HL-60 (cell line): ENCODE measurements at regions not wholly inside any gene's neighbourhood (a gene's known extent, or its start where the extent isn't known, plus 50 kb on each side); places are given as distances from the start of the nearest gene placed in this dataset.

ENCODE experiments used
- DNase-seq, 2 experiments: peaks; one replicate each; pipeline ENCODE4 v3.0.0-alpha.2; 2010 to 2020; ENCODE audit warnings: low read depth in 1 of 2, low spot score in 1 of 2
- H3K27ac ChIP-seq: fragments of 250-450 bp; sonication (Bioruptor Pico); replicated peaks from 2 replicates; pipeline ENCODE4 v1.5.1; 2020; ENCODE audit warnings: mild to moderate bottlenecking, moderate library complexity
- H3K27me3 ChIP-seq: fragments of 250-450 bp; sonication (Bioruptor Pico); 2 replicates; pipeline ENCODE4 v1.5.1; 2021; ENCODE audit warnings: mild to moderate bottlenecking, moderate library complexity; ENCODE audit not compliant: insufficient read depth, poor library complexity, severe bottlenecking
- H3K4me3 ChIP-seq: replicated peaks from 2 replicates; pipeline ENCODE4 v1.5.1; 2011; ENCODE audit warnings: mild to moderate bottlenecking, control low read depth, low read length; ENCODE audit not compliant: insufficient read depth
- CTCF ChIP-seq: IDR thresholded peaks from one replicate; pipeline ENCODE4 v1.5.1; 2011; ENCODE audit warnings: low read length, control low read depth, inconsistent platforms; ENCODE audit not compliant: insufficient read depth
- GABPA ChIP-seq: IDR thresholded peaks from 2 replicates; pipeline ENCODE4 v1.6.1; 2012; ENCODE audit warnings: low read depth
- POLR2AphosphoS5 ChIP-seq: IDR thresholded peaks from 2 replicates; pipeline ENCODE4 v1.6.1; 2012; ENCODE audit warnings: low read depth
- SPI1 ChIP-seq: IDR thresholded peaks from 2 replicates; pipeline ENCODE4 v1.6.1; 2012; ENCODE audit warnings: low read depth, mild to moderate bottlenecking, borderline replicate concordance
- TF ChIP-seq, protein P1 (sequence below): IDR thresholded peaks from 2 replicates; pipeline ENCODE4 v1.6.1; 2012; ENCODE audit warnings: low read depth; ENCODE audit not compliant: insufficient replicate concordance

DNA sequence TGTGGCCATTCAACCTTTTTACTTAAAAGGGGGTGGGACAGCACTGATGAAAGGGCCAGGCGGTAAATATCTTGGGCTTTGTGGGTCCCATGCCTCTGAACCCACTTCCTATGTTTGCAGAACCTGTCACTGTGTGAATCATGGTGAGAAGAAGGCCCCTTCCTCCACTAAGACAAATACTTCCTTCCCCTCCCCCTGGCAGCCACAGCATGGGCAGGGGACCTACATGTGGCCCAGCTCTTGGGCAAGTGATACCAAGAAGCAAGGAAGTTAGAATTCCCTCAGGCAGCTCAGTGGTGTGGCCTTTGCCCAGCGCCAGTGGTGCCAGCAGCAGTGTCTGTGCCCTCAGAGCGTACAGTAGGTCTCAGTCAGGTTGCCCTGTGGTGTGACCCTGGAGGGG, 168.6 kb downstream of the TRIM33 start:
- Histone ChIP-seq H3K27ac (no peak overlapping the region), H3K4me3 (no peak overlapping the region), H3K27me3 (no peaks in the 10 kb centered on the region)
- no peak for TF ChIP-seq POLR2AphosphoS5
- peak in 1 of 2 experiments; percentile 19 for DNase-seq

DNA sequence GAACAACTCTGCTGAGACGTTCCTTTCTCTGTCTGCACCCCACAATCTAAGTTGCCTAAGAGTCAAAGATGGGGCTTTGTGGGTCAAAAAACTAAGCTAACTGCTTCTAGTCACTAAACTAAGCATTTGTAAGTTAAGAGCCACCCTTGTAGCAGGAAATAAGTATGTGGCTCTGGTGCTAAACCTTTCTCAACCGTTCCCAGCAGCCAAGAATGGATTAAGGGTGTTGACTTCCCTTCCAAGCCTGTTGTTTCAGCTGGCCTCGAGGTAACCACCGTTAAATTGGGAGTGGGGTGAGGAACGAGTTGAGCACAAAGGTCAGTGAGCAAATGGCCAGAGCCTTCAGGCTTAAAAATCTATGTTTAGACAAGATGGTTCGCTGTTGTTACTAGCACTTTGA, 169.1 kb downstream of the TRIM33 start:
- no peak overlapping the region for H3K4me3 ChIP-seq
- H3K27me3 ChIP-seq: no peaks in the 10 kb centered on the region
- no peak for DNase-seq
- TF ChIP-seq GABPA (no peak), POLR2AphosphoS5 (no peak), CTCF (no peak), SPI1 (no peak)
- TF ChIP-seq, protein P1, sequence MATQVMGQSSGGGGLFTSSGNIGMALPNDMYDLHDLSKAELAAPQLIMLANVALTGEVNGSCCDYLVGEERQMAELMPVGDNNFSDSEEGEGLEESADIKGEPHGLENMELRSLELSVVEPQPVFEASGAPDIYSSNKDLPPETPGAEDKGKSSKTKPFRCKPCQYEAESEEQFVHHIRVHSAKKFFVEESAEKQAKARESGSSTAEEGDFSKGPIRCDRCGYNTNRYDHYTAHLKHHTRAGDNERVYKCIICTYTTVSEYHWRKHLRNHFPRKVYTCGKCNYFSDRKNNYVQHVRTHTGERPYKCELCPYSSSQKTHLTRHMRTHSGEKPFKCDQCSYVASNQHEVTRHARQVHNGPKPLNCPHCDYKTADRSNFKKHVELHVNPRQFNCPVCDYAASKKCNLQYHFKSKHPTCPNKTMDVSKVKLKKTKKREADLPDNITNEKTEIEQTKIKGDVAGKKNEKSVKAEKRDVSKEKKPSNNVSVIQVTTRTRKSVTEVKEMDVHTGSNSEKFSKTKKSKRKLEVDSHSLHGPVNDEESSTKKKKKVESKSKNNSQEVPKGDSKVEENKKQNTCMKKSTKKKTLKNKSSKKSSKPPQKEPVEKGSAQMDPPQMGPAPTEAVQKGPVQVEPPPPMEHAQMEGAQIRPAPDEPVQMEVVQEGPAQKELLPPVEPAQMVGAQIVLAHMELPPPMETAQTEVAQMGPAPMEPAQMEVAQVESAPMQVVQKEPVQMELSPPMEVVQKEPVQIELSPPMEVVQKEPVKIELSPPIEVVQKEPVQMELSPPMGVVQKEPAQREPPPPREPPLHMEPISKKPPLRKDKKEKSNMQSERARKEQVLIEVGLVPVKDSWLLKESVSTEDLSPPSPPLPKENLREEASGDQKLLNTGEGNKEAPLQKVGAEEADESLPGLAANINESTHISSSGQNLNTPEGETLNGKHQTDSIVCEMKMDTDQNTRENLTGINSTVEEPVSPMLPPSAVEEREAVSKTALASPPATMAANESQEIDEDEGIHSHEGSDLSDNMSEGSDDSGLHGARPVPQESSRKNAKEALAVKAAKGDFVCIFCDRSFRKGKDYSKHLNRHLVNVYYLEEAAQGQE: no peak
- H3K27ac ChIP-seq: no peak overlapping the region

- no peak for TF ChIP-seq CTCF
- no peak for TF ChIP-seq POLR2AphosphoS5
- no peak for TF ChIP-seq GABPA
- TF ChIP-seq, protein P1: no peak
- TF ChIP-seq SPI1: no peak
- no peak overlapping the region for H3K4me3 ChIP-seq
- no peak overlapping the region for H3K27ac ChIP-seq
- H3K27me3 ChIP-seq: no peaks in the 10 kb centered on the region
- DNase-seq: no peak
Observed at GRCh38 chr1:114341299-114341698, 169.7 kb downstream of the TRIM33 start.

- TF ChIP-seq POLR2AphosphoS5 (no peak), SPI1 (no peak), CTCF (no peak), GABPA (no peak)
- TF ChIP-seq, protein P1: no peak
- H3K27me3 ChIP-seq: no peaks in the 10 kb centered on the region
- H3K4me3 ChIP-seq: no peak overlapping the region
- DNase-seq: no peak
- no peak overlapping the region for H3K27ac ChIP-seq
Observed at GRCh38 chr1:114340892-114341291, 170.1 kb downstream of the TRIM33 start.
